ENCODE measurements at regions not wholly inside any gene's neighbourhood (a gene's known extent, or its start where the extent isn't known, plus 50 kb on each side); places are given as distances from the start of the nearest gene placed in this dataset.

GRCh38 chr4:32748498-32748897 lies 2028.3 kb downstream of the PCDH7 start:
- no peak for TF ChIP-seq GATA2 (IDR thresholded peaks at IDR 0.05; ENCODE audit: low read depth, low read length)
- no peak for TF ChIP-seq GATA3 (IDR thresholded peaks at IDR 0.05; ENCODE audit: low read depth, low read length)

Data from SH-SY5Y (cell line).